Body of pancreas (tissue), 4 donors: ENCODE measurements at regions not wholly inside any gene's neighbourhood (a gene's known extent, or its start where the extent isn't known, plus 50 kb on each side); places are given as distances from the start of the nearest gene placed in this dataset.

Source experiments
- ATAC-seq: fragments of 150-250 bp; one replicate; pipeline ENCODE4 v1.9.1; 2016
- DNase-seq, 4 donors: peaks; one replicate each; pipeline ENCODE4 v3.0.0-alpha.2; 2019
- H3K27ac ChIP-seq, 4 donors: fragments of 200-600 bp; sonication (generic); 1 replicate in 3 of 4; 2 replicates in 1 of 4; pipeline versions ENCODE4 v1.5.1 to v1.6.1; 2016 to 2019; ENCODE audit warnings: mild to moderate bottlenecking in 1 of 4, mixed read lengths in 1 of 4, moderate library complexity in 1 of 4
- H3K27me3 ChIP-seq, 2 donors: fragments of 200-600 bp; sonication (generic); one replicate each; pipeline ENCODE4 v1.6.0; 2016; ENCODE audit warnings: mild to moderate bottlenecking in 1 of 2
- H3K36me3 ChIP-seq, 2 donors: fragments of 200-600 bp; sonication (generic); replicated peaks in 1 of 2; 2 replicates each; pipeline ENCODE4 v1.5.1; 2016; ENCODE audit warnings: low read depth in 2 of 2; ENCODE audit not compliant: insufficient read depth in 1 of 2
- H3K4me1 ChIP-seq: fragments of 200-600 bp; sonication (generic); one replicate; pipeline ENCODE4 v1.6.0; 2016
- H3K4me3 ChIP-seq, 2 donors: fragments of 200-600 bp; sonication (generic); 1 replicate in 1 of 2; 2 replicates in 1 of 2; pipeline ENCODE4 v1.5.1; 2016 to 2019
- H3K9me3 ChIP-seq, 3 donors: fragments of 200-600 bp; sonication (generic); 1 replicate in 2 of 3; 2 replicates in 1 of 3; pipeline ENCODE4 v1.5.1; 2016
- POLR2A ChIP-seq, 3 donors: fragments of 450-650 bp; IDR thresholded peaks; one replicate each; pipeline ENCODE4 v1.6.1; 2016; ENCODE audit warnings: antibody characterized with exemption in 3 of 3, mild to moderate bottlenecking in 2 of 3
- WGBS, 2 donors: methylation state at CpG; one replicate each; pipeline ENCODE4 v1.1.5; 2017; 5-methylcytosine and 5-hydroxymethylcytosine counted together
- intact Hi-C: fragments of 100-400 bp; cut with DNase I; formaldehyde crosslinking; loops from one replicate; pipeline ENCODE4 v1.15.1; 2023
- TF ChIP-seq, protein P1 (sequence below), 7 experiments: fragments of 450-650 bp in 4 of 7; fragments of 200-600 bp in 3 of 7; sonication (generic) in 3 of 7; IDR thresholded peaks; one replicate each; pipeline ENCODE4 v1.5.1; 2016 to 2019; ENCODE audit warnings: antibody characterized with exemption in 7 of 7

DNA sequence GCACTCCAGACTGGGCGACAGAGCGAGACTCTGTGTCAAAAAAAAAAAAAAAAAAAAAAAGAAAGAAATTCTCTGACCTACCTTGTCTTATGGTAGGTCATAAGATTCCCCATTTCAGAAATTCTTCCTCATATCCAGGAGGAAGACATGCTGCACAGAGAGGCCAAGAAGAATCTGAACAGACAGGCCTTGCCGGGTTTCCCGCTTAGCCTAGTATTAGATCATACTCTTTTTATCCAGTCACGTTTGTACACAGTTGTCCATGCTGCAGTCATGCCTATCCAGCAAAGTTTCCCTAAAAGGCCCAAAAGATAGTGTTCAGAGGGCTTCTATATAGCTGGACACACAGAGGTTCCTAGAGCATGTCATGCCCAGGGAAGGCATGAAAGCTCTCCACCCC, 93.6 kb upstream of the CHODL start:
- no peaks in the 10 kb centered on the region for H3K27me3 ChIP-seq

DNA sequence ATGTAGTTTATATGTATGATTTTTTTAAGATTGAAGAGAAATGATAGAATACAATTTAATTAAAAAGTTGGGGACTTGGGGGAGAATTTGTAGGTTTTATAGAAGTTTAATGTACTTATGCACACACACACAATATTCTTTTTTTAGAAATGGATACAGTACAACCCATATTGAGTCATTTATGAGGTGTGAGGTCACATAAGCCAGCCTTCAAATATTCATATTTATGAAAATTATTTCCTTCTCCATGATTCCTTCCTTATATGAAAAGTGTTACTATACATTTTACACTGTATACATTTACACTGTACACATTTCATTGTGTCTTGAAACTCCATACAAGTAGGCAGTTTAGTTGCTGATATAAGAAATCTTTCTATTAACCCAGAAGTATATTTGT, 96.2 kb upstream of the CHODL start:
- TF ChIP-seq POLR2A (IDR thresholded peaks at IDR 0.05), result no peak
- TF ChIP-seq, protein P1, sequence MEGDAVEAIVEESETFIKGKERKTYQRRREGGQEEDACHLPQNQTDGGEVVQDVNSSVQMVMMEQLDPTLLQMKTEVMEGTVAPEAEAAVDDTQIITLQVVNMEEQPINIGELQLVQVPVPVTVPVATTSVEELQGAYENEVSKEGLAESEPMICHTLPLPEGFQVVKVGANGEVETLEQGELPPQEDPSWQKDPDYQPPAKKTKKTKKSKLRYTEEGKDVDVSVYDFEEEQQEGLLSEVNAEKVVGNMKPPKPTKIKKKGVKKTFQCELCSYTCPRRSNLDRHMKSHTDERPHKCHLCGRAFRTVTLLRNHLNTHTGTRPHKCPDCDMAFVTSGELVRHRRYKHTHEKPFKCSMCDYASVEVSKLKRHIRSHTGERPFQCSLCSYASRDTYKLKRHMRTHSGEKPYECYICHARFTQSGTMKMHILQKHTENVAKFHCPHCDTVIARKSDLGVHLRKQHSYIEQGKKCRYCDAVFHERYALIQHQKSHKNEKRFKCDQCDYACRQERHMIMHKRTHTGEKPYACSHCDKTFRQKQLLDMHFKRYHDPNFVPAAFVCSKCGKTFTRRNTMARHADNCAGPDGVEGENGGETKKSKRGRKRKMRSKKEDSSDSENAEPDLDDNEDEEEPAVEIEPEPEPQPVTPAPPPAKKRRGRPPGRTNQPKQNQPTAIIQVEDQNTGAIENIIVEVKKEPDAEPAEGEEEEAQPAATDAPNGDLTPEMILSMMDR (IDR thresholded peaks at IDR 0.05), result no peak
- H3K9me3 ChIP-seq, result no peaks in the 10 kb centered on the region
- no peaks in the 10 kb centered on the region for H3K36me3 ChIP-seq
- no peak for ATAC-seq
- DNase-seq, result no peak
- H3K4me3 ChIP-seq, result no peak overlapping the region
- no peak overlapping the region for H3K27ac ChIP-seq
- intact Hi-C loops, result no loop called here
- no peaks in the 10 kb centered on the region for H3K27me3 ChIP-seq
- H3K4me1 ChIP-seq, result no peaks in the 10 kb centered on the region

More for the DNA sequence above, 93.6 kb upstream of the CHODL start:
- Histone ChIP-seq H3K36me3 (no peaks in the 10 kb centered on the region), H3K4me3 (no peak overlapping the region), H3K27ac (no peak overlapping the region), H3K4me1 (no peaks in the 10 kb centered on the region), H3K9me3 (no peaks in the 10 kb centered on the region)
- WGBS, 2 donors, result 83 to 87% methylated on average over 5 of the region's 5 CpGs
- ATAC-seq, result no peak
- TF ChIP-seq POLR2A (IDR thresholded peaks at IDR 0.05), result no peak
- TF ChIP-seq, protein P1 (IDR thresholded peaks at IDR 0.05), result no peak
- intact Hi-C loops, result no loop called here
- DNase-seq, result no peak

DNA sequence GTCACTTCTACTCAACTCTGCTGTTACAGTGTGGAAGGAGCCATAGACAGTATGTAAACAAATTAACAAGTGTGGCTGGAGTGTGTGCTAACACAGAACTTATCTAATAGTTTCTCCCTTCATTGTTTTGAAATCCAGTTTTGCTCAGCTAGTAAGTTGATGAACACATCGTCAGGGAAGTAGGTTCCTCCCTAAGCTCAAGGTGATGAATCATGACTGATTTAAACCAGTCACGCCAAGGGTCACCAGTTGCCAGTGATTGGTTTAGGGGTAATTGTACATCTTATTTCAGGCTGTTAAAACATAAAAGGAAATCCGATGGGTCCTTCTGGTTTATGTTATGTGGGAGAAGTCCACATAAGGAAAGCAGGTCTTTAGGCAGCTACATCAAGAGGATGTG, 97.0 kb upstream of the CHODL start:
- TF ChIP-seq POLR2A (IDR thresholded peaks at IDR 0.05), result no peak
- no peaks in the 10 kb centered on the region for H3K9me3 ChIP-seq
- H3K4me1 ChIP-seq, result no peaks in the 10 kb centered on the region
- H3K27me3 ChIP-seq, result no peaks in the 10 kb centered on the region
- H3K4me3 ChIP-seq, result no peak overlapping the region
- ATAC-seq (no peak), DNase-seq (no peak)
- intact Hi-C loops, result no loop called here
- H3K36me3 ChIP-seq, result no peaks in the 10 kb centered on the region
- WGBS, 2 donors, result 38 to 44% methylated on average over 3 of the region's 3 CpGs
- H3K27ac ChIP-seq, result no peak overlapping the region

DNA sequence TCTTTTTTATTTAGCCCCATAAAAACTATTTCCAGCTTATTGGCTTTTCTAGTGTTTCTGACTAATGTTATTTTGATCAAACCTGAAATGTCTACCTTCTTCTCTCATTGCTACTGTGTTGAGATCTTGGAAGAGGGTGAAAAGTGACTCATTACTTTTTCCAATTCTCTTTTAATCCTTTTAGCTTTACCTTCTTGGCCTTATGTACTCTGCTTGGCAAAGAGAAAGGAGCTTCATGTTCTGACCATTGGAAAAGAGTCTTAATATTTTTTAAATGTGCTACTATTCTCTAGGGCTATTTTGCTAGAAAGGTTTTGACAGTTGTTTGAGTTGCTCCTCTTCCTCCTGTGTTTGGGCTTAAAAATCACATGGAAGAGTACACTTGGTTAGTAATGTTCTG, 97.8 kb upstream of the CHODL start:
- TF ChIP-seq, protein P1 (IDR thresholded peaks at IDR 0.05), result no peak
- no peak for TF ChIP-seq POLR2A (IDR thresholded peaks at IDR 0.05)
- H3K4me1 ChIP-seq, result no peaks in the 10 kb centered on the region
- DNase-seq (no peak), ATAC-seq (no peak)
- no peaks in the 10 kb centered on the region for H3K27me3 ChIP-seq
- H3K9me3 ChIP-seq, result no peaks in the 10 kb centered on the region
- no peak overlapping the region for H3K27ac ChIP-seq
- H3K4me3 ChIP-seq, result no peak overlapping the region
- H3K36me3 ChIP-seq, result no peaks in the 10 kb centered on the region
- intact Hi-C loops, result no loop called here

DNA sequence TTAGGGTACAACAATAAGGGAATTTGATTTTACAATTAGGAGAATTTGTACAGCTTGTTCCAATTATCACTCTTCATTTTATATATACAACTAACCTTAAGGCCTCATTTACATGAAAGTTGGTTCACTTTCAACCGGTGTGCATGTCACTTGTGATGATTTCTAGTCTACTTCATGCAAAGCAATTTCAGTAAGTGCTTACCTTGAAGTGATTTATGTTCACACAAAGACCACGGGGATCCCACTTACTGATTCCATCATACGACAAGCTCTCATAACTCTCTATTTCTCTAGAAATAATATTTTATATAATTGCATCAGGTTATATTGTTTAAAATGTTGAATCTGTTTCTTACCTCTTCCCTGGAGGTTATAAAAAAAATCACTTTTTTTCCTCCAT, 100.3 kb upstream of the CHODL start:
- DNase-seq (no peak), ATAC-seq (no peak)
- Histone ChIP-seq H3K36me3 (no peaks in the 10 kb centered on the region), H3K27me3 (no peaks in the 10 kb centered on the region), H3K4me3 (no peak overlapping the region), H3K9me3 (no peaks in the 10 kb centered on the region), H3K27ac (no peak overlapping the region), H3K4me1 (no peaks in the 10 kb centered on the region)
- intact Hi-C loops, result no loop called here
- 59 to 77% methylated on average over 3 of the region's 3 CpGs for WGBS, 2 donors
- no peak for TF ChIP-seq POLR2A (IDR thresholded peaks at IDR 0.05)
- TF ChIP-seq, protein P1 (IDR thresholded peaks at IDR 0.05), result no peak
